OCI-LY3 (cell line): ENCODE measurements at regions not wholly inside any gene's neighbourhood (a gene's known extent, or its start where the extent isn't known, plus 50 kb on each side); places are given as distances from the start of the nearest gene placed in this dataset.

ENCODE experiments used
- CTCF ChIP-seq: fragments of 200-600, 300-600 bp; sonication (generic); IDR thresholded peaks from 2 replicates; pipeline ENCODE4 v1.5.1; 2014; ENCODE audit warnings: antibody characterized with exemption, low read length, low read depth
- EZH2phosphoT487 ChIP-seq: fragments of 200-600 bp; shearing (Covaris generic); IDR thresholded peaks from 2 replicates; pipeline ENCODE4 v1.6.1; 2018; ENCODE audit warnings: antibody characterized with exemption, mixed run types, low read depth

GRCh38 chr1:98066911-98067310 lies 146.1 kb upstream of the DPYD start:
- TF ChIP-seq CTCF (no peak), EZH2phosphoT487 (no peak)
